ENCODE measurements at regions not wholly inside any gene's neighbourhood (a gene's known extent, or its start where the extent isn't known, plus 50 kb on each side); places are given as distances from the start of the nearest gene placed in this dataset.

DNA sequence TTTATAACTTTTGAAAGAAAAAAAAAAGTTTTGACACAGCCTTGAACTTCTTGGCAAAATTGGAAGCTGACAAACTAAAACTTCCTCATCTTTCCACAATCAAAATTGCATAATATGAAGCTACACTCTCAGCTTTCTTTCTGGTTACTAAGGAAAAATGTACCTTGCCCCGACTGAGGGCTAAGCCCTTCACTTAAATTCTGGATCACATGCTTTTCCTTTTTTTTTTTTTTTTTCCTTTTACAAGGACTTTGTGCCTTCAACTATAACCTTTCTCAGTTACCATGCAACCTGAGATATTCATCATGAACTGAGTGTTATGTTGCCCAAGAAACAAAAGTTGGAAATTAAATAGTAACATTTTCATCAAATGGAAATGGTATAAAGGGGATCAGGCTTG lies 188.5 kb upstream of the CARD18 start:
- intact Hi-C loops (cut with micrococcal nuclease; ENCODE audit: unreplicated experiment): no loop called here
- Histone ChIP-seq H3K4me2 (ENCODE audit: low read length) (no peak overlapping the region), H3K27ac (ENCODE audit: low read depth, low read length, poor library complexity, severe bottlenecking) (no peak overlapping the region), H3K4me1 (ENCODE audit: insufficient read depth, low read length, poor library complexity, severe bottlenecking) (no peaks in the 10 kb centered on the region), H2AFZ (ENCODE audit: low read length) (no peak overlapping the region), H3K36me3 (ENCODE audit: insufficient read depth, low read length) (no peaks in the 10 kb centered on the region), H3K9me3 (ENCODE audit: low read length) (no peaks in the 10 kb centered on the region), H3K9me2 (ENCODE audit: insufficient read depth, low read length) (no peaks in the 10 kb centered on the region), H3K4me3 (ENCODE audit: low read depth, low read length, poor library complexity, severe bottlenecking) (no peak overlapping the region), H4K20me1 (ENCODE audit: insufficient read depth, low read length) (no peaks in the 10 kb centered on the region), H3K79me2 (ENCODE audit: insufficient read depth, low read depth, low read length) (no peaks in the 10 kb centered on the region)
- BruUV-seq (replicated peaks): no TSS peak
- CTCF ChIA-PET (ENCODE audit: unreplicated experiment): no interaction called here
- TF ChIP-seq EZH2phosphoT487 (IDR thresholded peaks at IDR 0.05; ENCODE audit: borderline replicate concordance, low read depth, low read length): no peak
- TF ChIP-seq, protein P1, sequence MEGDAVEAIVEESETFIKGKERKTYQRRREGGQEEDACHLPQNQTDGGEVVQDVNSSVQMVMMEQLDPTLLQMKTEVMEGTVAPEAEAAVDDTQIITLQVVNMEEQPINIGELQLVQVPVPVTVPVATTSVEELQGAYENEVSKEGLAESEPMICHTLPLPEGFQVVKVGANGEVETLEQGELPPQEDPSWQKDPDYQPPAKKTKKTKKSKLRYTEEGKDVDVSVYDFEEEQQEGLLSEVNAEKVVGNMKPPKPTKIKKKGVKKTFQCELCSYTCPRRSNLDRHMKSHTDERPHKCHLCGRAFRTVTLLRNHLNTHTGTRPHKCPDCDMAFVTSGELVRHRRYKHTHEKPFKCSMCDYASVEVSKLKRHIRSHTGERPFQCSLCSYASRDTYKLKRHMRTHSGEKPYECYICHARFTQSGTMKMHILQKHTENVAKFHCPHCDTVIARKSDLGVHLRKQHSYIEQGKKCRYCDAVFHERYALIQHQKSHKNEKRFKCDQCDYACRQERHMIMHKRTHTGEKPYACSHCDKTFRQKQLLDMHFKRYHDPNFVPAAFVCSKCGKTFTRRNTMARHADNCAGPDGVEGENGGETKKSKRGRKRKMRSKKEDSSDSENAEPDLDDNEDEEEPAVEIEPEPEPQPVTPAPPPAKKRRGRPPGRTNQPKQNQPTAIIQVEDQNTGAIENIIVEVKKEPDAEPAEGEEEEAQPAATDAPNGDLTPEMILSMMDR (conservative IDR thresholded peaks at IDR 0.05; ENCODE audit: low read length): no peak
- DNase-seq (ENCODE audit: low spot score): no peak
- POLR2A ChIA-PET: no interaction called here

DNA sequence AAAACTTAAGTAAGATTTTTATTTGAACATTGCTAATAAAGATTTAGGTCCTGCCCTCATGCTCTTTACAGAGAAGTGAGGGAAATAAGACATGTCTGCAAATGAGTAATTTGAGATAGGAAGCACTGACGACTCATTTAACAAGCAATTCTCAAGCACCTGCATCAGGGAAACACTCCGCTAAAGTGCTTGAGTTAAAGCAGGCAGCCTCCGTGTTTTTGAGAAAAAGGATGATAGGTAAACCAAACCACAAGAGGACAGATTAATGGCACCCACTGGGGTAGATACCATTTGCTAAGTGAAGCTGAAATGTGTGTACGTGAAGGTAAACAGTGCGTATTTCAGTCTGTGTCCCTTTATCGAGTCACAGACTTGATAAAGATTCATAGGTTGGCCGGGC lies 184.6 kb upstream of the CARD18 start:
- no peak overlapping the region for H2AFZ ChIP-seq (ENCODE audit: low read length)
- H3K27ac ChIP-seq (ENCODE audit: low read depth, low read length, poor library complexity, severe bottlenecking): no peak overlapping the region
- CTCF ChIA-PET (ENCODE audit: unreplicated experiment): no interaction called here
- POLR2A ChIA-PET: interaction anchor here (0.6 kb wide), 1 partner anchor 1211 kb away, joined by 3 read pairs; no protein-coding TSS in a partner anchor
- H3K4me3 ChIP-seq (ENCODE audit: low read depth, low read length, poor library complexity, severe bottlenecking): no peak overlapping the region
- intact Hi-C loops (cut with micrococcal nuclease; ENCODE audit: unreplicated experiment): no loop called here
- H3K36me3 ChIP-seq (ENCODE audit: insufficient read depth, low read length): no peaks in the 10 kb centered on the region
- H3K79me2 ChIP-seq (ENCODE audit: insufficient read depth, low read depth, low read length): no peaks in the 10 kb centered on the region
- H3K9me3 ChIP-seq (ENCODE audit: low read length): no peaks in the 10 kb centered on the region
- no TSS peak for BruUV-seq (replicated peaks)
- H4K20me1 ChIP-seq (ENCODE audit: insufficient read depth, low read length): no peaks in the 10 kb centered on the region
- DNase-seq (ENCODE audit: low spot score): no peak
- H3K4me2 ChIP-seq (ENCODE audit: low read length): no peak overlapping the region
- no peak for TF ChIP-seq EZH2phosphoT487 (IDR thresholded peaks at IDR 0.05; ENCODE audit: borderline replicate concordance, low read depth, low read length)
- TF ChIP-seq, protein P1 (conservative IDR thresholded peaks at IDR 0.05; ENCODE audit: low read length): no peak
- H3K4me1 ChIP-seq (ENCODE audit: insufficient read depth, low read length, poor library complexity, severe bottlenecking): no peaks in the 10 kb centered on the region
- H3K9me2 ChIP-seq (ENCODE audit: insufficient read depth, low read length): no peaks in the 10 kb centered on the region

DNA sequence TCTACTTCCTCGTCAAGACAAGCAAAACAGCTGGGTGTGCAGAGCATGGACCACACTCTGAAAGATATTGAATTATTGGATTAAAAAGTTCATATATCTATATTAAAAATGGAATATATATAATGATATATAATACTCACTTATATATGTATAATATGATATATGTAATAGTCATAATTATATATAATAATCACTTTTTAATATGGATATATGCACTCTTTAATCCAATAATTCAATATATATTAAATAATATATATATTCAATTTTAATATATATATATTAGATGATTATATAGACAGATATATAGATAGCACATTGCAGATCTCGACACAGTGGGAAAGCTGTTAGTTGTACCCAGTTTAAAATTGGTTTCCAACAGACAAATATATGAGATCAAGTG lies 182.1 kb upstream of the CARD18 start:
- Histone ChIP-seq H4K20me1 (ENCODE audit: insufficient read depth, low read length) (no peaks in the 10 kb centered on the region), H3K9me3 (ENCODE audit: low read length) (no peaks in the 10 kb centered on the region), H3K4me1 (ENCODE audit: insufficient read depth, low read length, poor library complexity, severe bottlenecking) (no peaks in the 10 kb centered on the region), H2AFZ (ENCODE audit: low read length) (no peak overlapping the region), H3K27ac (ENCODE audit: low read depth, low read length, poor library complexity, severe bottlenecking) (no peak overlapping the region), H3K4me3 (ENCODE audit: low read depth, low read length, poor library complexity, severe bottlenecking) (no peak overlapping the region), H3K79me2 (ENCODE audit: insufficient read depth, low read depth, low read length) (no peaks in the 10 kb centered on the region), H3K4me2 (ENCODE audit: low read length) (no peak overlapping the region), H3K9me2 (ENCODE audit: insufficient read depth, low read length) (no peaks in the 10 kb centered on the region), H3K36me3 (ENCODE audit: insufficient read depth, low read length) (no peaks in the 10 kb centered on the region)
- TF ChIP-seq EZH2phosphoT487 (IDR thresholded peaks at IDR 0.05; ENCODE audit: borderline replicate concordance, low read depth, low read length): no peak
- TF ChIP-seq, protein P1 (conservative IDR thresholded peaks at IDR 0.05; ENCODE audit: low read length): no peak
- no peak for DNase-seq (ENCODE audit: low spot score)
- ChIA-PET POLR2A (no interaction called here), CTCF (ENCODE audit: unreplicated experiment) (no interaction called here)
- BruUV-seq (replicated peaks): no TSS peak
- intact Hi-C loops (cut with micrococcal nuclease; ENCODE audit: unreplicated experiment): no loop called here

All from OCI-LY7 (cell line).